HepG2 (cell line): ENCODE measurements at regions not wholly inside any gene's neighbourhood (a gene's known extent, or its start where the extent isn't known, plus 50 kb on each side); places are given as distances from the start of the nearest gene placed in this dataset.

ENCODE experiments used
- ATAC-seq: fragments of 200-7000 bp; cut with Tn5 transposase; 3 replicates; pipeline ENCODE4 v1.9.1; 2020; ENCODE audit warnings: mild to moderate bottlenecking, moderate library complexity
- BruUV-seq: library from RNA; stranded (reverse); fragments of 400-500 nt; replicated peaks from 2 replicates; lab custom pipeline; 2021; lab: Mats Ljungman, UMichigan
- CTCF ChIA-PET: fragments of 300-600 bp; formaldehyde crosslinking; extraction: SDS; loops from one replicate; lab custom pipeline; 2021; ENCODE audit warnings: low total read pairs, inconsistent platforms, low intra/inter-chr PET ratio; lab: Yijun Ruan, JAX
- POLR2A ChIA-PET: fragments of 350-600 bp; sonication (Branson Sonifier 250); formaldehyde crosslinking; loops from one replicate; lab custom pipeline; 2020; ENCODE audit warnings: antibody characterized with exemption, inconsistent platforms; lab: Yijun Ruan, JAX
- DNase-seq: peaks from one replicate; pipeline ENCODE4 v3.0.0-alpha.2; 2015; ENCODE audit warnings: low spot score
- FAIRE-seq: peaks from 3 replicates; lab custom pipeline; 2011; peaks lifted over from hg19 to GRCh38; lab: Jason Lieb, UNC
- H2AFZ ChIP-seq: one replicate; pipeline ENCODE4 v1.6.1; 2011; ENCODE audit warnings: low read length, inconsistent platforms
- H3K27ac ChIP-seq: fragments of 300-600 bp; 3 replicates; pipeline ENCODE4 v1.8.0; 2011; ENCODE audit warnings: mixed run types, mild to moderate bottlenecking, mixed read lengths, low read length, inconsistent platforms; ENCODE audit not compliant: insufficient read depth; ENCODE audit errors: extremely low read length
- H3K27me3 ChIP-seq, 2 experiments: fragments of 200-600 bp in 1 of 2; 2 replicates in 1 of 2; 3 replicates in 1 of 2; pipeline versions ENCODE4 v1.6.0 to v1.8.0; 2011; ENCODE audit warnings: low read length in 2 of 2, mild to moderate bottlenecking in 2 of 2, moderate library complexity in 2 of 2, inconsistent platforms in 1 of 2; ENCODE audit not compliant: insufficient read depth in 2 of 2, control insufficient read depth in 1 of 2
- H3K36me3 ChIP-seq, 2 experiments: fragments of 200-600 bp in 1 of 2; replicated peaks in 1 of 2; 2 replicates in 1 of 2; 3 replicates in 1 of 2; pipeline versions ENCODE4 v1.5.1 to v1.8.0; 2011; ENCODE audit warnings: low read length in 2 of 2, inconsistent platforms in 1 of 2; ENCODE audit not compliant: insufficient read depth in 2 of 2, control insufficient read depth in 1 of 2
- H3K4me1 ChIP-seq: 2 replicates; pipeline ENCODE4 v1.5.1; 2012; ENCODE audit warnings: low read length, inconsistent platforms; ENCODE audit not compliant: insufficient read depth
- H3K4me2 ChIP-seq: 2 replicates; pipeline ENCODE4 v1.6.0; 2011; ENCODE audit warnings: low read depth, low read length, inconsistent platforms
- H3K4me3 ChIP-seq, 3 experiments: fragments of 200-600 bp in 1 of 3; sonication (generic), shearing (Covaris generic) in 1 of 3; replicated peaks in 1 of 3; 2 replicates each; pipeline ENCODE4 v1.5.1; 2011 to 2016; ENCODE audit warnings: low read length in 3 of 3, inconsistent platforms in 2 of 3, low read depth in 2 of 3, mild to moderate bottlenecking in 2 of 3, control low read depth in 1 of 3, mixed read lengths in 1 of 3; ENCODE audit not compliant: insufficient read depth in 1 of 3
- H3K79me2 ChIP-seq: one replicate; pipeline ENCODE4 v1.6.1; 2011; ENCODE audit warnings: low read length, inconsistent platforms; ENCODE audit not compliant: insufficient read depth
- H3K9ac ChIP-seq: 2 replicates; pipeline ENCODE4 v1.6.0; 2011; ENCODE audit warnings: mild to moderate bottlenecking, low read depth, low read length, inconsistent platforms; ENCODE audit not compliant: insufficient read depth
- H3K9me3 ChIP-seq: 2 replicates; pipeline ENCODE4 v1.5.1; 2012; ENCODE audit warnings: mild to moderate bottlenecking, low read length
- H4K20me1 ChIP-seq: 2 replicates; pipeline ENCODE4 v1.6.0; 2011; ENCODE audit warnings: inconsistent platforms, mild to moderate bottlenecking, low read length, moderate library complexity; ENCODE audit not compliant: insufficient read depth
- ARID4A ChIP-seq: sonication (generic); formaldehyde crosslinking; IDR thresholded peaks from 2 replicates; pipeline ENCODE4 v1.5.0; 2020; ENCODE audit warnings: mild to moderate bottlenecking, missing genetic modification reagents, borderline replicate concordance
- ARNT ChIP-seq: fragments of 450-650 bp; IDR thresholded peaks from 2 replicates; pipeline ENCODE4 v1.6.1; 2017
- BATF2 ChIP-seq: sonication (generic); formaldehyde crosslinking; IDR thresholded peaks from 2 replicates; pipeline ENCODE4 v1.8.0; 2022; ENCODE audit warnings: mild to moderate bottlenecking, missing genetic modification reagents, moderate library complexity
- MYC ChIP-seq: sonication (generic); formaldehyde crosslinking; IDR thresholded peaks from 2 replicates; pipeline ENCODE4 v1.9.0; 2021; ENCODE audit warnings: missing genetic modification reagents, borderline replicate concordance
- NBN ChIP-seq: fragments of 450-650 bp; conservative IDR thresholded peaks from 2 replicates; pipeline ENCODE4 v1.6.1; 2017
- NR1H2 ChIP-seq: sonication (generic); formaldehyde crosslinking; IDR thresholded peaks from 2 replicates; pipeline ENCODE4 v1.8.1; 2022; ENCODE audit warnings: low read depth, missing genetic modification reagents, borderline replicate concordance
- ZNF136 ChIP-seq: sonication (generic); formaldehyde crosslinking; IDR thresholded peaks from 2 replicates; pipeline ENCODE4 v1.8.1; 2022; ENCODE audit warnings: low read depth, mild to moderate bottlenecking, moderate library complexity, missing genetic modification reagents
- ZNF460 ChIP-seq: sonication (generic); formaldehyde crosslinking; IDR thresholded peaks from 2 replicates; pipeline ENCODE4 v1.5.1; 2020; ENCODE audit warnings: missing genetic modification reagents, mild to moderate bottlenecking, borderline replicate concordance
- ZSCAN22 ChIP-seq: sonication (generic); formaldehyde crosslinking; IDR thresholded peaks from 2 replicates; pipeline ENCODE4 v1.4.0; 2020; ENCODE audit warnings: mild to moderate bottlenecking, missing genetic modification reagents
- in situ Hi-C: cut with HindIII; loops from 2 replicates; pipeline ENCODE4 v1.10.0; 2017; ENCODE audit warnings: low pct_unique_long_range_greater_than_20kb; ENCODE audit not compliant: extremely low pct_ligation_motif_present
- intact Hi-C: fragments of 100-400 bp; cut with micrococcal nuclease; formaldehyde crosslinking; loops from one replicate; pipeline ENCODE4 v1.10.0; 2022; ENCODE audit not compliant: unreplicated experiment

- TF ChIP-seq ZSCAN22 (CRISPR knock-in tag) (no peak), ARNT (no peak), ARID4A (CRISPR knock-in tag) (no peak), BATF2 (CRISPR knock-in tag) (no peak), ZNF136 (CRISPR knock-in tag) (no peak), NBN (no peak), MYC (CRISPR knock-in tag) (no peak), NR1H2 (no peak), ZNF460 (CRISPR knock-in tag) (no peak)
- in situ Hi-C loops (no loop called here), intact Hi-C loops (no loop called here)
- Histone ChIP-seq H3K4me3 (no peak overlapping the region), H3K4me2 (no peak overlapping the region), H3K27ac (no peak overlapping the region), H3K36me3 (no peaks in the 10 kb centered on the region), H3K79me2 (no peaks in the 10 kb centered on the region), H2AFZ (no peak overlapping the region), H3K9me3 (no peaks in the 10 kb centered on the region), H4K20me1 (no peaks in the 10 kb centered on the region), H3K27me3 (no peaks in the 10 kb centered on the region), H3K4me1 (no peaks in the 10 kb centered on the region), H3K9ac (no peak overlapping the region)
- BruUV-seq, result no TSS peak
- ATAC-seq, result no peak
- FAIRE-seq, result no peak
- ChIA-PET POLR2A (no interaction called here), CTCF (no interaction called here)
- DNase-seq, result no peak
Measured at GRCh38 chr5:97375959-97376358, 192.9 kb upstream of the RIOK2 start.
